Endodermal cell (in vitro differentiated cells): ENCODE measurements at regions not wholly inside any gene's neighbourhood (a gene's known extent, or its start where the extent isn't known, plus 50 kb on each side); places are given as distances from the start of the nearest gene placed in this dataset.

Source experiments
- DNase-seq: peaks from one replicate; pipeline ENCODE4 v3.0.0-alpha.2; 2017
- H3K27ac ChIP-seq: 2 replicates; pipeline ENCODE4 v1.5.1; 2013; ENCODE audit warnings: mild to moderate bottlenecking, low read depth, low read length, moderate library complexity
- H3K27me3 ChIP-seq: 2 replicates; pipeline ENCODE4 v1.6.1; 2013; ENCODE audit warnings: mild to moderate bottlenecking, low read length, moderate library complexity; ENCODE audit not compliant: insufficient read depth, control insufficient read depth, poor library complexity, severe bottlenecking
- H3K36me3 ChIP-seq: 2 replicates; pipeline ENCODE4 v1.7.0; 2013; ENCODE audit warnings: mild to moderate bottlenecking, low read length, moderate library complexity; ENCODE audit not compliant: control insufficient read depth, insufficient read depth
- H3K4me1 ChIP-seq: one replicate; pipeline ENCODE4 v1.7.0; 2013; ENCODE audit warnings: low read length; ENCODE audit not compliant: control insufficient read depth, insufficient read depth
- H3K4me3 ChIP-seq: 2 replicates; pipeline ENCODE4 v1.5.1; 2013; ENCODE audit warnings: mild to moderate bottlenecking, low read length, moderate library complexity
- H3K9ac ChIP-seq: 2 replicates; pipeline ENCODE4 v1.6.1; 2013; ENCODE audit warnings: mild to moderate bottlenecking, low read length, moderate library complexity; ENCODE audit not compliant: poor library complexity, severe bottlenecking; ENCODE audit errors: extremely low read depth
- H3K9me3 ChIP-seq: 2 replicates; pipeline ENCODE4 v1.6.1; 2013; ENCODE audit warnings: mild to moderate bottlenecking, low read length, moderate library complexity; ENCODE audit not compliant: control insufficient read depth
- H3K27ac Mint-ChIP-seq: 2 replicates; pipeline ENCODE4 v1.8.0; 2020; ENCODE audit warnings: mixed read lengths
- H3K27me3 Mint-ChIP-seq: 2 replicates; pipeline ENCODE4 v1.8.0; 2021; ENCODE audit warnings: mild to moderate bottlenecking, mixed read lengths; ENCODE audit not compliant: insufficient read depth
- H3K36me3 Mint-ChIP-seq: 2 replicates; pipeline ENCODE4 v1.8.0; 2020; ENCODE audit warnings: low read depth, mixed read lengths
- H3K4me1 Mint-ChIP-seq: 2 replicates; pipeline ENCODE4 v1.8.0; 2020; ENCODE audit warnings: mixed read lengths
- H3K4me3 Mint-ChIP-seq: 2 replicates; pipeline ENCODE4 v1.8.0; 2020; ENCODE audit warnings: mild to moderate bottlenecking, moderate library complexity, mixed read lengths
- H3K9me3 Mint-ChIP-seq: 2 replicates; pipeline ENCODE4 v1.8.0; 2020; ENCODE audit warnings: mild to moderate bottlenecking, mixed read lengths
- WGBS, 2 experiments: methylation state at CpG; one replicate each; pipeline versions ENCODE4 v1.1.5 to v1.1.7; 2013; ENCODE audit warnings: missing lambda C conversion rate in 2 of 2, mixed read lengths in 1 of 2; ENCODE audit not compliant: insufficient coverage in 1 of 2, insufficient read length in 1 of 2; 5-methylcytosine and 5-hydroxymethylcytosine counted together
- TF ChIP-seq, protein P1 (sequence below): fragments of 200-600 bp; sonication (generic); conservative IDR thresholded peaks from 2 replicates; pipeline ENCODE4 v1.5.0; 2021; ENCODE audit warnings: antibody characterized with exemption, mild to moderate bottlenecking

DNA sequence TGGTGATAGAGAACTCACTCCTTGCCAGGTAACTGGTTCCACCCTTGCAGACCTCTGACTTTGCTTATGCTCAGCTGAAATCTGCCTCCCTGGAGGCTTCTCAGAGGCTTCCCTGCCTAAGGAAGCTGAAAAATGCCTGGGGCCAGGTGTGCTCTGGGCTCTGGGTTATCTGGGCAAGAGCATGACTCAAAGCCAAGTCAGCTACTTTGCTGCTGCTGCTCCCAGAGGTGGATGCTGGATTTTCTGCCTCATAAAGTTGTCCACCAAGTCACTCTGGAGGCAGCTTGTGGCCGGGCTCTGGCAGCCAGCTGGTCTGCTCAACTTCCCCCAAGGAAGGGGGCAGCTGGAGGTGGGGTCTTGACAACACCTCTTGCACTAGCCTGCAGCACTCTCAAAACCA lies 132.7 kb downstream of the PJA1 start:
- no peak overlapping the region for H3K27ac ChIP-seq
- no peaks in the 10 kb centered on the region for H3K4me1 ChIP-seq
- H3K4me3 Mint-ChIP-seq = no peak overlapping the region
- no peaks in the 10 kb centered on the region for H3K36me3 Mint-ChIP-seq
- H3K9me3 ChIP-seq = no peaks in the 10 kb centered on the region
- H3K27ac Mint-ChIP-seq = no peak overlapping the region
- peaks cover 5% of the 10 kb centered on the region for H3K4me1 Mint-ChIP-seq
- peaks cover 65% of the 10 kb centered on the region for H3K9me3 Mint-ChIP-seq
- WGBS, 2 experiments = 83% methylated on average over 1 of the region's 1 CpG; no CpG with 5 or more reads in 1 of the 2 experiments
- peak; percentile 36 for DNase-seq
- no peaks in the 10 kb centered on the region for H3K27me3 Mint-ChIP-seq
- H3K4me3 ChIP-seq = no peak overlapping the region
- H3K27me3 ChIP-seq = no peaks in the 10 kb centered on the region
- H3K36me3 ChIP-seq = no peaks in the 10 kb centered on the region
- H3K9ac ChIP-seq = no peak overlapping the region
- TF ChIP-seq, protein P1, sequence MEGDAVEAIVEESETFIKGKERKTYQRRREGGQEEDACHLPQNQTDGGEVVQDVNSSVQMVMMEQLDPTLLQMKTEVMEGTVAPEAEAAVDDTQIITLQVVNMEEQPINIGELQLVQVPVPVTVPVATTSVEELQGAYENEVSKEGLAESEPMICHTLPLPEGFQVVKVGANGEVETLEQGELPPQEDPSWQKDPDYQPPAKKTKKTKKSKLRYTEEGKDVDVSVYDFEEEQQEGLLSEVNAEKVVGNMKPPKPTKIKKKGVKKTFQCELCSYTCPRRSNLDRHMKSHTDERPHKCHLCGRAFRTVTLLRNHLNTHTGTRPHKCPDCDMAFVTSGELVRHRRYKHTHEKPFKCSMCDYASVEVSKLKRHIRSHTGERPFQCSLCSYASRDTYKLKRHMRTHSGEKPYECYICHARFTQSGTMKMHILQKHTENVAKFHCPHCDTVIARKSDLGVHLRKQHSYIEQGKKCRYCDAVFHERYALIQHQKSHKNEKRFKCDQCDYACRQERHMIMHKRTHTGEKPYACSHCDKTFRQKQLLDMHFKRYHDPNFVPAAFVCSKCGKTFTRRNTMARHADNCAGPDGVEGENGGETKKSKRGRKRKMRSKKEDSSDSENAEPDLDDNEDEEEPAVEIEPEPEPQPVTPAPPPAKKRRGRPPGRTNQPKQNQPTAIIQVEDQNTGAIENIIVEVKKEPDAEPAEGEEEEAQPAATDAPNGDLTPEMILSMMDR = no peak

- Histone ChIP-seq H3K9me3 (no peaks in the 10 kb centered on the region), H3K36me3 (no peaks in the 10 kb centered on the region), H3K27me3 (no peaks in the 10 kb centered on the region), H3K9ac (no peak overlapping the region), H3K27ac (no peak overlapping the region), H3K4me1 (no peaks in the 10 kb centered on the region), H3K4me3 (no peak overlapping the region)
- peak; percentile 24 for DNase-seq
- no peak overlapping the region for H3K27ac Mint-ChIP-seq
- TF ChIP-seq, protein P1 = no peak
- H3K36me3 Mint-ChIP-seq = no peaks in the 10 kb centered on the region
- WGBS, 2 experiments = 100% methylated on average over 1 of the region's 2 CpGs; no CpG with 5 or more reads in 1 of the 2 experiments
- H3K4me1 Mint-ChIP-seq = peaks cover 5% of the 10 kb centered on the region
- H3K4me3 Mint-ChIP-seq = no peak overlapping the region
- no peaks in the 10 kb centered on the region for H3K27me3 Mint-ChIP-seq
- H3K9me3 Mint-ChIP-seq = peaks cover 65% of the 10 kb centered on the region
Measured at GRCh38 chrX:69031971-69032391, 133.3 kb downstream of the PJA1 start.

DNA sequence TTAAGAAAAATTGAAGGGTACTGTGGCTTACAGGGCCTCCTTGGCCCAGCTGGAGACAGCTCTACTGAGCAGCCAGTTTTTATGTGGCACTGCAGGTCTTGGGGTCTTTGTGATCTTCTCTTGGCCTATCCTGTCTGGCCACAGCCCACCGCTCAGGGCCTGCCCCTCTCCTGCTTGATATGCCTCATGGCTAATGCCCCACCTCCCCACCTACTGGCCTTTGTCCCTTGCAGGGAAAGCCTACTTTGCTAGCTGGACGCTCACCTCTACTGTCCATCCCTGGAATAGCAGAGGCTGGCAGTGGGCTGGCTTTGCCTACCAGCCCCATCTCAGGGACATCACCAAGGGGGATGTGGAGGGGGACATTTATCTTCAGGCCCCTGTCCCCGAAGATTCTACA lies 134.1 kb downstream of the PJA1 start:
- H3K4me3 ChIP-seq = no peak overlapping the region
- H3K9me3 Mint-ChIP-seq = peaks cover 63% of the 10 kb centered on the region
- peak; percentile 75 for DNase-seq
- H3K27ac Mint-ChIP-seq = no peak overlapping the region
- no peaks in the 10 kb centered on the region for H3K36me3 Mint-ChIP-seq
- H3K27me3 Mint-ChIP-seq = no peaks in the 10 kb centered on the region
- H3K27me3 ChIP-seq = no peaks in the 10 kb centered on the region
- no peaks in the 10 kb centered on the region for H3K4me1 ChIP-seq
- H3K9ac ChIP-seq = no peak overlapping the region
- H3K27ac ChIP-seq = no peak overlapping the region
- no peaks in the 10 kb centered on the region for H3K36me3 ChIP-seq
- TF ChIP-seq, protein P1 = peak; percentile 66
- H3K9me3 ChIP-seq = no peaks in the 10 kb centered on the region
- no peak overlapping the region for H3K4me3 Mint-ChIP-seq
- peaks cover 5% of the 10 kb centered on the region for H3K4me1 Mint-ChIP-seq
- 79% methylated on average over 3 of the region's 3 CpGs; no CpG with 5 or more reads in 1 of the 2 experiments for WGBS, 2 experiments
